ENCODE measurements at regions not wholly inside any gene's neighbourhood (a gene's known extent, or its start where the extent isn't known, plus 50 kb on each side); places are given as distances from the start of the nearest gene placed in this dataset.
"Not testable (repeated sequence)": the region's sequence is repeated elsewhere in the genome, so short reads cannot be mapped to it uniquely, and the experiment has no call there.

DNA sequence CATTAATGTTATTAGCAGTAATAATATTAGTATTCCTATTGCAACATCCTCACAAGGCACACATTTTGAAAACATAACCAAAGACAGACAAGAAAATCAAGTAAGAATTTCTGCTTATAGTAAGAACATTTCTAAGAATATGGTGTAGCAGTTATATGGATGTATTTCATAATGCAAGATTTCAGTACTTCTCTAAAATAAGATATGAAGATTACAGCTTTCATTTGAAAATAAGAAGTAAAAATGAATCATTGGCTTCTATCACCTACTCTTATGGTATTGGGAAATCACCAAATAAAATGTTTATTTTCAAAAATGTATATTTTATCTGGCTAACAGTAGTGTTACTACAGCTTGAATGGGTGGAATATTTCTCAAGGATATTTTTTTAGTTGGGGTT is 103.8 kb upstream of the USP25 start:
- DNase-seq (ENCODE audit: low read depth in 1 of 2, low spot score in 1 of 2), result no peak
- H3K4me3 ChIP-seq (replicated peaks; ENCODE audit: insufficient read depth, low read length), result no peak overlapping the region
- no peak overlapping the region for H3K27ac ChIP-seq (replicated peaks)
- TF ChIP-seq SPI1 (IDR thresholded peaks at IDR 0.05; ENCODE audit: borderline replicate concordance, low read depth), result no peak
- H3K27me3 ChIP-seq (ENCODE audit: insufficient read depth, poor library complexity, severe bottlenecking), result no peaks in the 10 kb centered on the region

DNA sequence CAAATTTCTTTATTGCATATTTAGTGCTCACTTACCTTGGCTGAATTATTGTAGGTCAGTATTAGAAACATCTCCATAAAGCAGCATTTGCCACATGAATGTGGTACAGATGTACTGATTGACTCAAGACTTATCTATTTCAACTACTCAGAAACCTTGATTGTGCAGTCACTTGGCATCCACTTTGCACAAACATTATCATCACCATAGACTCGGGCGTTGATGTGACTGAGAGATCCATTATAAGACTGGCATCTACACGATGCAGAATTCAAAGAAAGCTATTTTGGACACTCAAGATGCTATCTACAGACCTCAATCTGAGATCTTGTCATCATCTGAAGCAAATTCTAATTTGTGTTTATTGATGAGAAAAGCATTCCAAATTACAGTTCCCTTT is 102.8 kb upstream of the USP25 start:
- Histone ChIP-seq H3K27me3 (ENCODE audit: insufficient read depth, poor library complexity, severe bottlenecking) (no peaks in the 10 kb centered on the region), H3K27ac (replicated peaks) (no peak overlapping the region), H3K4me3 (replicated peaks; ENCODE audit: insufficient read depth, low read length) (no peak overlapping the region)
- TF ChIP-seq POLR2AphosphoS5 (IDR thresholded peaks at IDR 0.05; ENCODE audit: low read depth) (no peak), SPI1 (IDR thresholded peaks at IDR 0.05; ENCODE audit: borderline replicate concordance, low read depth) (no peak), GABPA (IDR thresholded peaks at IDR 0.05; ENCODE audit: low read depth) (no peak)
- TF ChIP-seq, protein P1, sequence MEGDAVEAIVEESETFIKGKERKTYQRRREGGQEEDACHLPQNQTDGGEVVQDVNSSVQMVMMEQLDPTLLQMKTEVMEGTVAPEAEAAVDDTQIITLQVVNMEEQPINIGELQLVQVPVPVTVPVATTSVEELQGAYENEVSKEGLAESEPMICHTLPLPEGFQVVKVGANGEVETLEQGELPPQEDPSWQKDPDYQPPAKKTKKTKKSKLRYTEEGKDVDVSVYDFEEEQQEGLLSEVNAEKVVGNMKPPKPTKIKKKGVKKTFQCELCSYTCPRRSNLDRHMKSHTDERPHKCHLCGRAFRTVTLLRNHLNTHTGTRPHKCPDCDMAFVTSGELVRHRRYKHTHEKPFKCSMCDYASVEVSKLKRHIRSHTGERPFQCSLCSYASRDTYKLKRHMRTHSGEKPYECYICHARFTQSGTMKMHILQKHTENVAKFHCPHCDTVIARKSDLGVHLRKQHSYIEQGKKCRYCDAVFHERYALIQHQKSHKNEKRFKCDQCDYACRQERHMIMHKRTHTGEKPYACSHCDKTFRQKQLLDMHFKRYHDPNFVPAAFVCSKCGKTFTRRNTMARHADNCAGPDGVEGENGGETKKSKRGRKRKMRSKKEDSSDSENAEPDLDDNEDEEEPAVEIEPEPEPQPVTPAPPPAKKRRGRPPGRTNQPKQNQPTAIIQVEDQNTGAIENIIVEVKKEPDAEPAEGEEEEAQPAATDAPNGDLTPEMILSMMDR (IDR thresholded peaks at IDR 0.05; ENCODE audit: insufficient read depth, low read length), result no peak
- TF ChIP-seq, protein P2, sequence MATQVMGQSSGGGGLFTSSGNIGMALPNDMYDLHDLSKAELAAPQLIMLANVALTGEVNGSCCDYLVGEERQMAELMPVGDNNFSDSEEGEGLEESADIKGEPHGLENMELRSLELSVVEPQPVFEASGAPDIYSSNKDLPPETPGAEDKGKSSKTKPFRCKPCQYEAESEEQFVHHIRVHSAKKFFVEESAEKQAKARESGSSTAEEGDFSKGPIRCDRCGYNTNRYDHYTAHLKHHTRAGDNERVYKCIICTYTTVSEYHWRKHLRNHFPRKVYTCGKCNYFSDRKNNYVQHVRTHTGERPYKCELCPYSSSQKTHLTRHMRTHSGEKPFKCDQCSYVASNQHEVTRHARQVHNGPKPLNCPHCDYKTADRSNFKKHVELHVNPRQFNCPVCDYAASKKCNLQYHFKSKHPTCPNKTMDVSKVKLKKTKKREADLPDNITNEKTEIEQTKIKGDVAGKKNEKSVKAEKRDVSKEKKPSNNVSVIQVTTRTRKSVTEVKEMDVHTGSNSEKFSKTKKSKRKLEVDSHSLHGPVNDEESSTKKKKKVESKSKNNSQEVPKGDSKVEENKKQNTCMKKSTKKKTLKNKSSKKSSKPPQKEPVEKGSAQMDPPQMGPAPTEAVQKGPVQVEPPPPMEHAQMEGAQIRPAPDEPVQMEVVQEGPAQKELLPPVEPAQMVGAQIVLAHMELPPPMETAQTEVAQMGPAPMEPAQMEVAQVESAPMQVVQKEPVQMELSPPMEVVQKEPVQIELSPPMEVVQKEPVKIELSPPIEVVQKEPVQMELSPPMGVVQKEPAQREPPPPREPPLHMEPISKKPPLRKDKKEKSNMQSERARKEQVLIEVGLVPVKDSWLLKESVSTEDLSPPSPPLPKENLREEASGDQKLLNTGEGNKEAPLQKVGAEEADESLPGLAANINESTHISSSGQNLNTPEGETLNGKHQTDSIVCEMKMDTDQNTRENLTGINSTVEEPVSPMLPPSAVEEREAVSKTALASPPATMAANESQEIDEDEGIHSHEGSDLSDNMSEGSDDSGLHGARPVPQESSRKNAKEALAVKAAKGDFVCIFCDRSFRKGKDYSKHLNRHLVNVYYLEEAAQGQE (IDR thresholded peaks at IDR 0.05; ENCODE audit: insufficient replicate concordance, low read depth), result no peak
- no peak for DNase-seq (ENCODE audit: low read depth in 1 of 2, low spot score in 1 of 2)

DNA sequence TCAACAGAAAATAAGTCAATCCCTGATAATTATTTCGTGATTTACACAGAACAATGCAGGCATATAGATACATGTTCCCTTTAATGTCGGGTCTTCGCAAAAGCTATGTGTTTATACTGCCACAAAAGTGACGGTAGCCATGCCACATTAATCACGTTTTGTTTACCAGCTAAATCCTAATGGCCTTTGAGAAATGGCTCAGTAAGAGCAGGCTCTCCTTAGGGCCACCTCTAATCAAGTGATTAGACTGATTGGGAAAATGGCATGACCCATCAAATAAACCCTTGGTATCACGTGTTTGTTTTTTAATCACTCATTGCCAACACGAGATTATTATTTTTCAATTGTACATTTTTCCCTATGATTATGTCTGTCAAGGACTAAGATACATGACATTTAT is 102.0 kb upstream of the USP25 start:
- H3K27ac ChIP-seq (replicated peaks), result no peak overlapping the region
- H3K4me3 ChIP-seq (replicated peaks; ENCODE audit: insufficient read depth, low read length), result no peak overlapping the region
- no peak for DNase-seq (ENCODE audit: low read depth in 1 of 2, low spot score in 1 of 2)
- TF ChIP-seq GABPA (IDR thresholded peaks at IDR 0.05; ENCODE audit: low read depth), result no peak
- no peak for TF ChIP-seq POLR2AphosphoS5 (IDR thresholded peaks at IDR 0.05; ENCODE audit: low read depth)
- TF ChIP-seq SPI1 (IDR thresholded peaks at IDR 0.05; ENCODE audit: borderline replicate concordance, low read depth), result no peak
- TF ChIP-seq, protein P1 (IDR thresholded peaks at IDR 0.05; ENCODE audit: insufficient read depth, low read length), result no peak
- TF ChIP-seq, protein P2 (IDR thresholded peaks at IDR 0.05; ENCODE audit: insufficient replicate concordance, low read depth), result no peak
- no peaks in the 10 kb centered on the region for H3K27me3 ChIP-seq (ENCODE audit: insufficient read depth, poor library complexity, severe bottlenecking)

DNA sequence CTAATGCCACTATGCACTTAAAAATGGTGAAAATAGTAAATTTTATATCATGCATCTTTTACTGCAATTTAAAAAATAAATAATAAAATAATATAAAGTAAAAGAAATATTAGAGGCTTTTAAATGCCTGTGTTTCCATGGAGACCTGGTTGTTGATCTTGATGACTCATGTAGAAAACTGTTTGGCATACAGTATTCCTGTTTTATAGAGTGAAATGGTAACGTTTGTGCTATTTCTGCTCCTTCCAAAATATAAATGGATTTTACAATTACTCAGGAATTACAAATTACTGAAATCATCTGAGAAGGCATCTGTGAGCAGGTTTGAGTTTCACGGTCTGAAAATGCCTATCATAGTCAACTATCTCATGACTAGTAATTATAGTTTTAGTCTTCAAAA is 98.4 kb upstream of the USP25 start:
- TF ChIP-seq, protein P2 (IDR thresholded peaks at IDR 0.05; ENCODE audit: insufficient replicate concordance, low read depth), result no peak
- TF ChIP-seq SPI1 (IDR thresholded peaks at IDR 0.05; ENCODE audit: borderline replicate concordance, low read depth) (no peak), POLR2AphosphoS5 (IDR thresholded peaks at IDR 0.05; ENCODE audit: low read depth) (no peak), GABPA (IDR thresholded peaks at IDR 0.05; ENCODE audit: low read depth) (no peak)
- TF ChIP-seq, protein P1 (IDR thresholded peaks at IDR 0.05; ENCODE audit: insufficient read depth, low read length), result no peak
- H3K27me3 ChIP-seq (ENCODE audit: insufficient read depth, poor library complexity, severe bottlenecking), result no peaks in the 10 kb centered on the region
- no peak overlapping the region for H3K4me3 ChIP-seq (replicated peaks; ENCODE audit: insufficient read depth, low read length)
- DNase-seq (ENCODE audit: low read depth in 1 of 2, low spot score in 1 of 2), result no peak
- no peak overlapping the region for H3K27ac ChIP-seq (replicated peaks)

DNA sequence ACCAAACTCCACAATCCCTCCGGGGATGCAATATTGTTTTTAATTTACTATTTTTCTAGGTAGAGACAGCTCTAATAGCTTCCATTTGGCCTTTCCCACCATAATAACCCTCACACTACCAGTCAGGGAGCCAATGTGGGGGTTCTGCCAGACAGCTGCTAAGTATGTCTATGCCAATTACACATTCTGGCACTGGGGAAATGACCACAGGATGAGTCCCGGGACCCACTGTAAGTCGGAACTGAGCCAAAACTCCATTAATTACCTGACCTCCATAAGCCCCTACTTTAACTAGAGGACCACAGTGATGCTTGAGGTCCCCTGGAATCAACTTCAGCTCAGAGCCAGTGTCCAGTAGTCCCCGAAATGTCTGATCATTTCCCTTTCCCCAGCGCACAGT is 95.2 kb upstream of the USP25 start:
- not testable (repeated sequence) for H3K27me3 ChIP-seq (ENCODE audit: insufficient read depth, poor library complexity, severe bottlenecking); H3K4me3 ChIP-seq (replicated peaks; ENCODE audit: insufficient read depth, low read length); H3K27ac ChIP-seq (replicated peaks); DNase-seq (ENCODE audit: low read depth in 1 of 2, low spot score in 1 of 2)
